A549 (cell line): ENCODE measurements at regions not wholly inside any gene's neighbourhood (a gene's known extent, or its start where the extent isn't known, plus 50 kb on each side); places are given as distances from the start of the nearest gene placed in this dataset.
"Not testable (repeated sequence)": the region's sequence is repeated elsewhere in the genome, so short reads cannot be mapped to it uniquely, and the experiment has no call there.

Experiments used
- ATAC-seq, 2 experiments: fragments of 200-7000 bp in 1 of 2; fragments of >200 bp in 1 of 2; cut with Nextera tagmentation in 1 of 2; cut with Tn5 transposase in 1 of 2; 3 replicates each; pipeline versions ENCODE4 v1.8.0 to v1.9.1; 2018 to 2020; ENCODE audit warnings: mild to moderate bottlenecking in 1 of 2, moderate library complexity in 1 of 2
- CTCF ChIA-PET: fragments of 300-600 bp; sonication (Branson Sonifier 250); formaldehyde crosslinking; extraction: SDS; loops from one replicate; lab custom pipeline; 2021; ENCODE audit warnings: antibody characterized with exemption, inconsistent platforms; lab: Yijun Ruan, JAX
- POLR2A ChIA-PET: fragments of 350-600 bp; formaldehyde crosslinking; extraction: SDS; loops from one replicate; lab custom pipeline; 2021; ENCODE audit warnings: antibody characterized with exemption, inconsistent platforms; lab: Yijun Ruan, JAX
- DNase-seq, 2 experiments: peaks; one replicate each; pipeline versions ENCODE4 v3.0.0 to v3.0.0-alpha.2; 2011 to 2016; ENCODE audit warnings: low read depth in 1 of 2, low spot score in 1 of 2
- FAIRE-seq: peaks from 2 replicates; lab custom pipeline; 2011; peaks lifted over from hg19 to GRCh38; lab: Jason Lieb, UNC
- H3K27ac ChIP-seq, 2 experiments: fragments of >200 bp; sonication (Bioruptor Twin); formaldehyde crosslinking; 3 replicates each; pipeline ENCODE4 v1.5.1; 2016 to 2017
- H3K4me1 ChIP-seq: fragments of >200 bp; sonication (Bioruptor Twin); formaldehyde crosslinking; 3 replicates; pipeline ENCODE4 v1.6.1; 2016
- H3K4me2 ChIP-seq: fragments of >200 bp; sonication (Bioruptor Twin); formaldehyde crosslinking; 3 replicates; pipeline ENCODE4 v1.6.1; 2016
- H3K4me3 ChIP-seq: fragments of >200 bp; sonication (Bioruptor Twin); formaldehyde crosslinking; 3 replicates; pipeline ENCODE4 v1.5.1; 2016
- H3K9me3 ChIP-seq: fragments of >200 bp; sonication (Bioruptor Twin); formaldehyde crosslinking; 3 replicates; pipeline ENCODE4 v1.6.1; 2016
- CBX2 ChIP-seq: fragments of 200-600 bp; sonication (generic); IDR thresholded peaks from 2 replicates; pipeline ENCODE4 v1.6.1; 2016; ENCODE audit warnings: low read depth, mild to moderate bottlenecking, borderline replicate concordance
- CBX8 ChIP-seq: fragments of 200-600 bp; sonication (generic); IDR thresholded peaks from 2 replicates; pipeline ENCODE4 v1.6.1; 2016
- CHD2 ChIP-seq: fragments of 150-350 bp; IDR thresholded peaks from 2 replicates; pipeline ENCODE4 v1.6.1; 2014; ENCODE audit warnings: low read length; ENCODE audit not compliant: partially characterized antibody
- CHD4 ChIP-seq: fragments of 200-600 bp; sonication (generic); IDR thresholded peaks from 2 replicates; pipeline ENCODE4 v1.6.1; 2016; ENCODE audit warnings: antibody characterized with exemption, mild to moderate bottlenecking, borderline replicate concordance
- CTCF ChIP-seq: fragments of >200 bp; sonication (Bioruptor Twin); formaldehyde crosslinking; IDR thresholded peaks from 3 replicates; pipeline ENCODE4 v1.5.1; 2016
- E2F6 ChIP-seq: IDR thresholded peaks from 2 replicates; pipeline ENCODE4 v1.6.1; 2012; ENCODE audit warnings: low read depth, borderline replicate concordance
- EHF ChIP-seq: fragments of 250-450 bp; sonication (Bioruptor Pico); IDR thresholded peaks from 2 replicates; pipeline ENCODE4 v1.5.0; 2020; ENCODE audit warnings: mild to moderate bottlenecking
- ESRRA ChIP-seq: fragments of 150-350 bp; IDR thresholded peaks from 2 replicates; pipeline ENCODE4 v1.6.1; 2014; ENCODE audit warnings: mild to moderate bottlenecking, low read length, borderline replicate concordance
- FOSB ChIP-seq: fragments of 250-450 bp; sonication (Bioruptor Pico); IDR thresholded peaks from 2 replicates; pipeline ENCODE4 v1.5.0; 2020; ENCODE audit warnings: mild to moderate bottlenecking, moderate library complexity
- FOSL2 ChIP-seq, 2 experiments: fragments of 450-650 bp in 1 of 2; fragments of >200 bp in 1 of 2; sonication (Bioruptor Twin) in 1 of 2; formaldehyde crosslinking; IDR thresholded peaks; 2 replicates each; pipeline versions ENCODE4 v1.5.0 to v1.6.1; 2016 to 2020; ENCODE audit warnings: mild to moderate bottlenecking in 1 of 2, moderate library complexity in 1 of 2
- FOXS1 ChIP-seq: fragments of 250-450 bp; sonication (Bioruptor Pico); IDR thresholded peaks from 2 replicates; pipeline ENCODE4 v1.5.0; 2020; ENCODE audit warnings: mild to moderate bottlenecking, moderate library complexity
- HES2 ChIP-seq: fragments of >200 bp; sonication (Bioruptor Twin); formaldehyde crosslinking; IDR thresholded peaks from 2 replicates; pipeline ENCODE4 v1.6.1; 2016
- HEYL ChIP-seq: fragments of 250-450 bp; sonication (Bioruptor Pico); IDR thresholded peaks from 2 replicates; pipeline ENCODE4 v1.8.0; 2021; ENCODE audit warnings: mild to moderate bottlenecking, moderate library complexity
- JUN ChIP-seq, 2 experiments: fragments of >200 bp; sonication (Bioruptor Twin); formaldehyde crosslinking; IDR thresholded peaks; 2 replicates in 1 of 2; 3 replicates in 1 of 2; pipeline ENCODE4 v1.6.1; 2016 to 2017
- JUNB ChIP-seq: fragments of >200 bp; sonication (Bioruptor Twin); formaldehyde crosslinking; IDR thresholded peaks from 2 replicates; pipeline ENCODE4 v1.6.1; 2016
- KDM5A ChIP-seq: fragments of 200-600 bp; sonication (generic); IDR thresholded peaks from 2 replicates; pipeline ENCODE4 v1.6.1; 2016; ENCODE audit warnings: antibody characterized with exemption, mild to moderate bottlenecking
- MAFK ChIP-seq: fragments of 450-650 bp; IDR thresholded peaks from 2 replicates; pipeline ENCODE4 v1.6.1; 2014; ENCODE audit not compliant: partially characterized antibody
- NFE2L2 ChIP-seq: fragments of 150-350 bp; conservative IDR thresholded peaks from 2 replicates; pipeline ENCODE4 v1.6.1; 2014; ENCODE audit warnings: low read length
- NR3C1 ChIP-seq: fragments of >200 bp; sonication (Bioruptor Twin); formaldehyde crosslinking; IDR thresholded peaks from 3 replicates; pipeline ENCODE4 v1.6.1; 2017
- POLR2A ChIP-seq: IDR thresholded peaks from 2 replicates; pipeline ENCODE4 v1.6.1; 2012; ENCODE audit warnings: mild to moderate bottlenecking, low read length
- POLR2AphosphoS2 ChIP-seq: conservative IDR thresholded peaks from 2 replicates; pipeline ENCODE4 v1.6.1; 2012; ENCODE audit warnings: low read length, improper control_type of control experiment, inconsistent platforms
- RAD21 ChIP-seq, 2 experiments: fragments of >200 bp in 1 of 2; sonication (Bioruptor Twin) in 1 of 2; formaldehyde crosslinking in 1 of 2; IDR thresholded peaks in 1 of 2; conservative IDR thresholded peaks in 1 of 2; 2 replicates in 1 of 2; 3 replicates in 1 of 2; pipeline ENCODE4 v1.6.1; 2012 to 2018; ENCODE audit warnings: inconsistent platforms in 1 of 2
- RNF2 ChIP-seq: fragments of 200-600 bp; sonication (generic); IDR thresholded peaks from 2 replicates; pipeline ENCODE4 v1.6.1; 2016; ENCODE audit warnings: low read depth, mild to moderate bottlenecking, antibody characterized with exemption, moderate library complexity, borderline replicate concordance
- SREBF2 ChIP-seq: fragments of 450-650 bp; IDR thresholded peaks from 2 replicates; pipeline ENCODE4 v1.6.1; 2014; ENCODE audit warnings: mild to moderate bottlenecking, moderate library complexity
- USF2 ChIP-seq: fragments of 450-650 bp; IDR thresholded peaks from 2 replicates; pipeline ENCODE4 v1.6.1; 2014; ENCODE audit warnings: antibody characterized with exemption
- ZFP36 ChIP-seq: fragments of 450-650 bp; IDR thresholded peaks from 2 replicates; pipeline ENCODE4 v1.6.1; 2014; ENCODE audit warnings: borderline replicate concordance; ENCODE audit not compliant: partially characterized antibody
- WGBS: methylation state at CpG from one replicate; pipeline ENCODE4 v1.1.6; 2017; ENCODE audit errors: missing lambda C conversion rate; 5-methylcytosine and 5-hydroxymethylcytosine counted together

GRCh38 chr1:118481126-118481525 is 296.1 kb upstream of the SPAG17 start:
- CTCF ChIA-PET = no interaction called here
- Histone ChIP-seq H3K9me3 (no peaks in the 10 kb centered on the region), H3K4me1 (no peaks in the 10 kb centered on the region), H3K27ac (no peak overlapping the region), H3K4me3 (no peak overlapping the region), H3K4me2 (no peak overlapping the region)
- FAIRE-seq (no peak), DNase-seq (no peak), ATAC-seq (no peak)
- WGBS = 0% methylated on average over 2 of the region's 2 CpGs
- POLR2A ChIA-PET = no interaction called here
- no peak for TF ChIP-seq JUNB
- no peak for TF ChIP-seq POLR2AphosphoS2
- TF ChIP-seq FOXS1 (CRISPR knock-in tag) = no peak
- TF ChIP-seq HEYL (CRISPR knock-in tag) = no peak
- TF ChIP-seq CHD4 = no peak

GRCh38 chr1:118479351-118479750 is 294.3 kb upstream of the SPAG17 start:
- Histone ChIP-seq H3K4me3 (no peak overlapping the region), H3K4me2 (no peak overlapping the region), H3K9me3 (no peaks in the 10 kb centered on the region), H3K27ac (no peak overlapping the region), H3K4me1 (no peaks in the 10 kb centered on the region)
- 53% methylated on average over 3 of the region's 3 CpGs for WGBS
- DNase-seq = no peak
- POLR2A ChIA-PET = no interaction called here
- FAIRE-seq = no peak
- ATAC-seq = no peak
- TF ChIP-seq KDM5A (no peak), NR3C1 (no peak), JUN (IDR thresholded peaks at IDR 0.05) (no peak), ESRRA (no peak), HES2 (no peak)
- CTCF ChIA-PET = no interaction called here

GRCh38 chr1:118473825-118474224 is 288.8 kb upstream of the SPAG17 start:
- ATAC-seq (no peak), DNase-seq (no peak), FAIRE-seq (no peak)
- H3K4me1 ChIP-seq = no peaks in the 10 kb centered on the region
- no peak overlapping the region for H3K27ac ChIP-seq
- ChIA-PET CTCF (no interaction called here), POLR2A (no interaction called here)
- H3K4me3 ChIP-seq = no peak overlapping the region
- TF ChIP-seq CHD2 (no peak), POLR2A (no peak), SREBF2 (no peak), CBX8 (no peak), MAFK (no peak), USF2 (no peak), CHD4 (no peak), EHF (CRISPR knock-in tag) (no peak), NFE2L2 (no peak), POLR2AphosphoS2 (no peak), CBX2 (no peak), CTCF (no peak), E2F6 (no peak), FOSB (CRISPR knock-in tag) (no peak), ZFP36 (no peak), ESRRA (no peak), RNF2 (no peak), FOSL2 (IDR thresholded peaks at IDR 0.05) (no peak), FOSL2 (CRISPR knock-in tag; IDR thresholded peaks at IDR 0.05) (no peak), RAD21 (conservative IDR thresholded peaks at IDR 0.05 in 1 of 2, IDR thresholded peaks at IDR 0.05 in 1 of 2) (no peak)
- no peak overlapping the region for H3K4me2 ChIP-seq
- WGBS = 0% methylated on average over 4 of the region's 4 CpGs
- H3K9me3 ChIP-seq = no peaks in the 10 kb centered on the region

GRCh38 chr1:118464460-118464859 is 279.4 kb upstream of the SPAG17 start:
- DNase-seq, CTCF ChIA-PET, H3K4me2 ChIP-seq, ATAC-seq, FAIRE-seq, H3K4me3 ChIP-seq, POLR2A ChIA-PET, H3K4me1 ChIP-seq, H3K27ac ChIP-seq, H3K9me3 ChIP-seq: not testable (repeated sequence)
- WGBS = 11% methylated on average over 5 of the region's 8 CpGs
